ENCODE measurements at regions not wholly inside any gene's neighbourhood (a gene's known extent, or its start where the extent isn't known, plus 50 kb on each side); places are given as distances from the start of the nearest gene placed in this dataset.

- no peak overlapping the region for H3K27ac ChIP-seq (ENCODE audit: insufficient read length, low read depth, low read length)
- H2AFZ ChIP-seq (ENCODE audit: low read length), result no peak overlapping the region
- H4K8ac ChIP-seq (replicated peaks; ENCODE audit: insufficient read length, low read depth, low read length), result no peak overlapping the region
- no peaks in the 10 kb centered on the region for H3K27me3 Mint-ChIP-seq (ENCODE audit: low read depth)
- no peak overlapping the region for H3K4me3 Mint-ChIP-seq
- no peak overlapping the region for H3K18ac ChIP-seq (ENCODE audit: insufficient read length, low read depth, low read length)
- H3K23me2 ChIP-seq (ENCODE audit: insufficient read length, low read depth, low read length, poor library complexity, severe bottlenecking), result no peaks in the 10 kb centered on the region
- H4K5ac ChIP-seq (ENCODE audit: insufficient read length, low read depth, low read length), result no peak overlapping the region
- H2BK20ac ChIP-seq (ENCODE audit: low read depth, low read length, poor library complexity, severe bottlenecking), result no peak overlapping the region
- H3K9me3 ChIP-seq (ENCODE audit: control insufficient read depth, low read depth, low read length), result no peaks in the 10 kb centered on the region
- no peaks in the 10 kb centered on the region for H3K36me3 Mint-ChIP-seq (ENCODE audit: insufficient read depth in 1 of 3, low read depth in 3 of 3)
- H3K4ac ChIP-seq (ENCODE audit: low read depth, low read length), result no peak overlapping the region
- H4K20me1 ChIP-seq (ENCODE audit: control insufficient read depth, insufficient read depth, insufficient read length), result no peaks in the 10 kb centered on the region
- no peak overlapping the region for H3K56ac ChIP-seq (ENCODE audit: insufficient read length, low read depth, low read length)
- H3K79me1 ChIP-seq (ENCODE audit: insufficient read depth, low read depth, low read length, poor library complexity, severe bottlenecking), result no peaks in the 10 kb centered on the region
- no peak overlapping the region for H3K14ac ChIP-seq (ENCODE audit: insufficient read depth, low read length)
- no peak overlapping the region for H2BK5ac ChIP-seq (ENCODE audit: insufficient read length, low read length)
- H3K4me1 ChIP-seq (ENCODE audit: insufficient read depth, low read length), result peaks cover 4% of the 10 kb centered on the region; the same call in 1 of the 2 replicates
- no peak overlapping the region for H2BK120ac ChIP-seq (ENCODE audit: low read depth, low read length, poor library complexity, severe bottlenecking)
- H2AK5ac ChIP-seq (ENCODE audit: insufficient read length, low read length), result no peak overlapping the region
- peaks cover 0 to 5% of the 10 kb centered on the region in 2 experiments; a peak in 2 of 4 replicates for H3K4me1 Mint-ChIP-seq
- no peak overlapping the region for H3T11ph ChIP-seq (ENCODE audit: low read length)
- no peak overlapping the region for H2BK15ac ChIP-seq (ENCODE audit: low read depth, low read length)
- no peaks in the 10 kb centered on the region for H3K9me3 Mint-ChIP-seq
- no peak overlapping the region for H3K9ac ChIP-seq (ENCODE audit: extremely low read depth, insufficient read length, low read length)
- peak overlapping the region in 1 of 3 experiments; percentile 70; a peak in 1 of 7 replicates for H3K27ac Mint-ChIP-seq
- H3K23ac ChIP-seq (ENCODE audit: insufficient read length, low read depth, low read length), result no peak overlapping the region
- no peak overlapping the region for H4K91ac ChIP-seq (ENCODE audit: insufficient read length, low read depth, low read length)
- no peak for DNase-seq
- H3K4me2 ChIP-seq (ENCODE audit: insufficient read depth, insufficient read length, low read length), result no peak overlapping the region
- no peaks in the 10 kb centered on the region for H3K79me2 ChIP-seq (ENCODE audit: insufficient read depth, low read length)
- TF ChIP-seq CTCF (conservative IDR thresholded peaks at IDR 0.05), result no peak
- no peaks in the 10 kb centered on the region for H3K27me3 ChIP-seq (ENCODE audit: insufficient read depth, low read length)
- no peak overlapping the region for H2BK12ac ChIP-seq (ENCODE audit: insufficient read length, low read depth, low read length)
Observed at GRCh38 chr4:147206807-147207206, 261.1 kb upstream of the TTC29 start.

All from H9 (cell line).